ENCODE measurements at regions not wholly inside any gene's neighbourhood (a gene's known extent, or its start where the extent isn't known, plus 50 kb on each side); places are given as distances from the start of the nearest gene placed in this dataset.

- H3K14ac ChIP-seq (ENCODE audit: insufficient read depth, low read length): no peak overlapping the region
- no CpG with 5 or more reads among the region's 7 CpGs for WGBS (ENCODE audit: extremely low coverage, insufficient read length, low lambda C conversion rate)
- H3K9me3 ChIP-seq (ENCODE audit: control insufficient read depth, low read depth, low read length): no peaks in the 10 kb centered on the region
- DNase-seq: no peak
- H2BK15ac ChIP-seq (ENCODE audit: low read depth, low read length): no peak overlapping the region
- no peak overlapping the region for H2AK5ac ChIP-seq (ENCODE audit: insufficient read length, low read length)
- H3K18ac ChIP-seq (ENCODE audit: insufficient read length, low read depth, low read length): no peak overlapping the region
- no peak overlapping the region for H2AFZ ChIP-seq (ENCODE audit: low read length)
- H3T11ph ChIP-seq (ENCODE audit: low read length): no peak overlapping the region
- no peak overlapping the region for H3K4me2 ChIP-seq (ENCODE audit: insufficient read depth, insufficient read length, low read length)
- Mint-ChIP-seq H3K36me3 (ENCODE audit: insufficient read depth in 1 of 3, low read depth in 3 of 3) (no peaks in the 10 kb centered on the region), H3K27ac (no peak overlapping the region), H3K4me1 (no peaks in the 10 kb centered on the region), H3K9me3 (no peaks in the 10 kb centered on the region), H3K4me3 (no peak overlapping the region), H3K27me3 (ENCODE audit: low read depth) (peaks cover 6% of the 10 kb centered on the region)
- no peak overlapping the region for H4K91ac ChIP-seq (ENCODE audit: insufficient read length, low read depth, low read length)
- no peak overlapping the region for H3K4ac ChIP-seq (ENCODE audit: low read depth, low read length)
- no peaks in the 10 kb centered on the region for H3K4me1 ChIP-seq (ENCODE audit: insufficient read depth, low read length)
- no peak overlapping the region for H2BK5ac ChIP-seq (ENCODE audit: insufficient read length, low read length)
- H4K20me1 ChIP-seq (ENCODE audit: control insufficient read depth, insufficient read depth, insufficient read length): no peaks in the 10 kb centered on the region
- no peak overlapping the region for H4K8ac ChIP-seq (replicated peaks; ENCODE audit: insufficient read length, low read depth, low read length)
- no peak overlapping the region for H3K56ac ChIP-seq (ENCODE audit: insufficient read length, low read depth, low read length)
- H3K23ac ChIP-seq (ENCODE audit: insufficient read length, low read depth, low read length): no peak overlapping the region
- no peak overlapping the region for H4K5ac ChIP-seq (ENCODE audit: insufficient read length, low read depth, low read length)
- no peak overlapping the region for H2BK120ac ChIP-seq (ENCODE audit: low read depth, low read length, poor library complexity, severe bottlenecking)
- no peaks in the 10 kb centered on the region for H3K23me2 ChIP-seq (ENCODE audit: insufficient read length, low read depth, low read length, poor library complexity, severe bottlenecking)
- H3K9ac ChIP-seq (ENCODE audit: extremely low read depth, insufficient read length, low read length): no peak overlapping the region
- H3K27me3 ChIP-seq (ENCODE audit: insufficient read depth, low read length): no peaks in the 10 kb centered on the region
- TF ChIP-seq CTCF (conservative IDR thresholded peaks at IDR 0.05): no peak
- no peak overlapping the region for H2BK12ac ChIP-seq (ENCODE audit: insufficient read length, low read depth, low read length)
- H2BK20ac ChIP-seq (ENCODE audit: low read depth, low read length, poor library complexity, severe bottlenecking): no peak overlapping the region
- no peak overlapping the region for H3K27ac ChIP-seq (ENCODE audit: insufficient read length, low read depth, low read length)
- no peaks in the 10 kb centered on the region for H3K79me2 ChIP-seq (ENCODE audit: insufficient read depth, low read length)
- H3K79me1 ChIP-seq (ENCODE audit: insufficient read depth, low read depth, low read length, poor library complexity, severe bottlenecking): no peaks in the 10 kb centered on the region
These were observed 106.4 kb upstream of the SSTR4 start for GRCh38 chr20:22928679-22929078.
